ENCODE measurements at regions not wholly inside any gene's neighbourhood (a gene's known extent, or its start where the extent isn't known, plus 50 kb on each side); places are given as distances from the start of the nearest gene placed in this dataset.
"Not testable (repeated sequence)": the region's sequence is repeated elsewhere in the genome, so short reads cannot be mapped to it uniquely, and the experiment has no call there.

GRCh38 chr1:243962541-243962940, 88.5 kb upstream of the ZBTB18 start:
- 85 to 90% methylated on average over 3 of the region's 3 CpGs for WGBS, 2 donors
- no peak overlapping the region for H3K4me3 ChIP-seq
- no peaks in the 10 kb centered on the region for H3K36me3 ChIP-seq
- no peak overlapping the region for H3K27ac ChIP-seq
- DNase-seq, result no peak
- no peaks in the 10 kb centered on the region for H3K9me3 ChIP-seq
- no peaks in the 10 kb centered on the region for H3K4me1 ChIP-seq
- intact Hi-C loops (cut with DNase I), result no loop called here
- no peak for TF ChIP-seq EP300 (IDR thresholded peaks at IDR 0.05)
- no peak for TF ChIP-seq CTCF (IDR thresholded peaks at IDR 0.05)
- TF ChIP-seq POLR2AphosphoS5 (IDR thresholded peaks at IDR 0.05), result no peak
- no peak for TF ChIP-seq POLR2A (IDR thresholded peaks at IDR 0.05)
- H3K27me3 ChIP-seq, result peaks cover 0 to 7% (median 0%) of the 10 kb centered on the region in 3 donors

GRCh38 chr1:243959998-243960397, 91.1 kb upstream of the ZBTB18 start:
- Histone ChIP-seq H3K4me1 (no peaks in the 10 kb centered on the region), H3K9me3 (no peaks in the 10 kb centered on the region), H3K4me3 (no peak overlapping the region), H3K27me3 (peaks cover 0 to 7% (median 0%) of the 10 kb centered on the region in 3 donors), H3K27ac (no peak overlapping the region), H3K36me3 (no peaks in the 10 kb centered on the region)
- 52 to 67% methylated on average over 2 of the region's 2 CpGs for WGBS, 2 donors
- intact Hi-C loops (cut with DNase I), result no loop called here
- TF ChIP-seq POLR2AphosphoS5 (IDR thresholded peaks at IDR 0.05) (no peak), EP300 (IDR thresholded peaks at IDR 0.05) (no peak), POLR2A (IDR thresholded peaks at IDR 0.05) (no peak), CTCF (IDR thresholded peaks at IDR 0.05) (no peak)
- no peak for DNase-seq

- intact Hi-C loops (cut with DNase I), result no loop called here
- TF ChIP-seq EP300 (IDR thresholded peaks at IDR 0.05) (no peak), POLR2AphosphoS5 (IDR thresholded peaks at IDR 0.05) (no peak)
- Histone ChIP-seq H3K4me3 (no peak overlapping the region), H3K9me3 (no peaks in the 10 kb centered on the region), H3K27ac (no peak overlapping the region), H3K4me1 (no peaks in the 10 kb centered on the region), H3K36me3 (no peaks in the 10 kb centered on the region), H3K27me3 (peaks cover 0 to 7% (median 0%) of the 10 kb centered on the region in 3 donors)
- no peak for DNase-seq
Observed at GRCh38 chr1:243957141-243957540, 93.9 kb upstream of the ZBTB18 start.

- TF ChIP-seq CTCF (IDR thresholded peaks at IDR 0.05) (no peak), POLR2A (IDR thresholded peaks at IDR 0.05) (no peak), EP300 (IDR thresholded peaks at IDR 0.05) (no peak), POLR2AphosphoS5 (IDR thresholded peaks at IDR 0.05) (no peak)
Observed at GRCh38 chr1:243956450-243956849, 94.6 kb upstream of the ZBTB18 start.

GRCh38 chr1:243951207-243951606, 99.9 kb upstream of the ZBTB18 start:
- H3K27ac ChIP-seq; H3K9me3 ChIP-seq; H3K27me3 ChIP-seq; H3K4me3 ChIP-seq; H3K4me1 ChIP-seq; H3K36me3 ChIP-seq; DNase-seq; intact Hi-C loops (cut with DNase I): not testable (repeated sequence)
- WGBS, 2 donors, result 89 to 91% methylated on average over 11 of the region's 11 CpGs

More at GRCh38 chr1:243956450-243956849, 94.6 kb upstream of the ZBTB18 start:
- H3K36me3 ChIP-seq, result no peaks in the 10 kb centered on the region
- no peaks in the 10 kb centered on the region for H3K9me3 ChIP-seq
- no peak for DNase-seq
- no peak overlapping the region for H3K27ac ChIP-seq
- no peaks in the 10 kb centered on the region for H3K4me1 ChIP-seq
- 74 to 79% methylated on average over 3 of the region's 3 CpGs for WGBS, 2 donors
- peaks cover 0 to 7% (median 0%) of the 10 kb centered on the region in 3 donors for H3K27me3 ChIP-seq
- intact Hi-C loops (cut with DNase I), result no loop called here
- H3K4me3 ChIP-seq, result no peak overlapping the region

- intact Hi-C loops (cut with DNase I), result no loop called here
- no peak for DNase-seq
- H3K4me1 ChIP-seq, result no peaks in the 10 kb centered on the region
- H3K36me3 ChIP-seq, result no peaks in the 10 kb centered on the region
- whole genome bisulfite sequencing, 2 donors, result 43 to 77% methylated on average over 3 of the region's 3 CpGs
- TF ChIP-seq POLR2AphosphoS5 (IDR thresholded peaks at IDR 0.05), result no peak
- TF ChIP-seq POLR2A (IDR thresholded peaks at IDR 0.05), result no peak
- no peak for TF ChIP-seq CTCF (IDR thresholded peaks at IDR 0.05)
- no peak for TF ChIP-seq EP300 (IDR thresholded peaks at IDR 0.05)
- H3K27ac ChIP-seq, result no peak overlapping the region
- no peaks in the 10 kb centered on the region for H3K9me3 ChIP-seq
- H3K4me3 ChIP-seq, result no peak overlapping the region
- H3K27me3 ChIP-seq, result no peaks in the 10 kb centered on the region
Observed at GRCh38 chr1:243950166-243950565, 100.1 kb upstream of the AKT3 start.
